Choroid plexus epithelial cell (primary cell): ENCODE measurements at regions not wholly inside any gene's neighbourhood (a gene's known extent, or its start where the extent isn't known, plus 50 kb on each side); places are given as distances from the start of the nearest gene placed in this dataset.

ENCODE experiments used
- DNase-seq: peaks from one replicate; pipeline ENCODE4 v3.0.0-alpha.2; 2010; ENCODE audit warnings: low read depth
- H3K4me3 ChIP-seq: 2 replicates; pipeline ENCODE4 v1.5.1; 2011; ENCODE audit warnings: low read depth, mild to moderate bottlenecking, control low read depth, low read length, moderate library complexity
- TF ChIP-seq, protein P1 (sequence below): conservative IDR thresholded peaks from 2 replicates; pipeline ENCODE4 v1.5.1; 2011; ENCODE audit warnings: low read depth, mild to moderate bottlenecking, control low read depth, inconsistent platforms, low read length, moderate library complexity

DNA sequence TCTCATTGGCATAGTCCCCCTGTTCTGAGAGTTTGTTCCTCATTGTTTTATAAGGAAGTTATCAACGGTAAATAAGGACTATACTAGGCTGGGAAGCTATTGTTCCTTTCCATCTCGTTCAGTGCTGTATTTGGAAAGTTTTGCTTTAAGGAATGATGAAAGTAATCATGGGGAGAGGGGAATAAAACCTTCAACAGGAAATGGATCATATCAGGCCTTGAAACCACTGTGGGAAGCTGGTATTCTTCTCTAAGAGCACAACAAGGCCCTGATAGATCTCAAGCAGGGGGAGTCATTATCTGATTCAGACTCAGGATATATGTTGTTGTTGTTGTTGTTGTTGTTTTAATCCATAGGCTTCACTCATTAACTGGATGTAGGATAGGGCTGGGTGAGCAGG, 474.5 kb downstream of the ENC1 start:
- TF ChIP-seq, protein P1, sequence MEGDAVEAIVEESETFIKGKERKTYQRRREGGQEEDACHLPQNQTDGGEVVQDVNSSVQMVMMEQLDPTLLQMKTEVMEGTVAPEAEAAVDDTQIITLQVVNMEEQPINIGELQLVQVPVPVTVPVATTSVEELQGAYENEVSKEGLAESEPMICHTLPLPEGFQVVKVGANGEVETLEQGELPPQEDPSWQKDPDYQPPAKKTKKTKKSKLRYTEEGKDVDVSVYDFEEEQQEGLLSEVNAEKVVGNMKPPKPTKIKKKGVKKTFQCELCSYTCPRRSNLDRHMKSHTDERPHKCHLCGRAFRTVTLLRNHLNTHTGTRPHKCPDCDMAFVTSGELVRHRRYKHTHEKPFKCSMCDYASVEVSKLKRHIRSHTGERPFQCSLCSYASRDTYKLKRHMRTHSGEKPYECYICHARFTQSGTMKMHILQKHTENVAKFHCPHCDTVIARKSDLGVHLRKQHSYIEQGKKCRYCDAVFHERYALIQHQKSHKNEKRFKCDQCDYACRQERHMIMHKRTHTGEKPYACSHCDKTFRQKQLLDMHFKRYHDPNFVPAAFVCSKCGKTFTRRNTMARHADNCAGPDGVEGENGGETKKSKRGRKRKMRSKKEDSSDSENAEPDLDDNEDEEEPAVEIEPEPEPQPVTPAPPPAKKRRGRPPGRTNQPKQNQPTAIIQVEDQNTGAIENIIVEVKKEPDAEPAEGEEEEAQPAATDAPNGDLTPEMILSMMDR, result no peak
- peak; percentile 43 for DNase-seq
- no peak overlapping the region for H3K4me3 ChIP-seq

DNA sequence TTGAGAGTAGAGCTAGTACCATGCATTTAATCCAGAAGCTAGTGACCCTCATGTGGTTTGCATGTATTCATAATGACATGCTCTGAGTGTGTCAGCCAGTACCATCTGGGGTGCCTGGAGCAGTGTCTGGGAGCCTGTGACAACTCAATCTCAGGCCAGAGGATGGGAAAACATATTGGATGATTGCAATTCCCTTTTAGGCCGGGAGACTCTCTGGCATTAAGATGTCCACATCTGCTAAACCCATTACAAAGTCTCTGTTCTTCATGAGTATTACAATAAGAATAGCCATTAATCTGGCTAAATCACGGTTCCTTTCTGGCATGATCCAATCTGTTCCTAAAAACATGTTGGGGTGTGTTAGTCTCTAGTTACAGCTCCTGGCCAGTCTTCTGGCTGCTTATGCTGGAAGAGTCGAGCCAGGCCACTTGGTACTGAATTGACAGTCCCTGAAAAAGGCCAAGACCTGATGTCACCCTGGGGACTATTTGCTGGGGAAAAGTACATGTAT, 475.7 kb downstream of the ENC1 start:
- DNase-seq, result no peak
- TF ChIP-seq, protein P1, result no peak
- no peak overlapping the region for H3K4me3 ChIP-seq

DNA sequence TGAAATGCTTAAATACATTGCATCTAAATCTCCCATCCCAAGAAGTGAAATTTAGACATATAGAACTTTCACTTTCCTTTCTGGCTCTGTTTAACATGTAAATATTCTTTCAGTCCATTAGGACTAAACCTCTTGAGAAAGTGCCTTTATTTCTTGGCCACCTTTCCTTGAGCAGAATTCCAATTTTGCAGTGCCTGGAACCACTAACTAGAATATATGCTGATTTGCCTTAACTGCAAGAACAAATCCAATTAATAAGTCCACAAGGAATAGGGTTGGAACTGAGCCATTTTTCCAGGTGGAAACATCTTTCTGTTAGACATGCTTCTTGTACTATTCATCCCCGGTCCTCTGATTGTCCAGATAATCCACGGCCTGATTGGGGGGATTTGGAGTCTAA, 478.0 kb downstream of the ENC1 start:
- no peak overlapping the region for H3K4me3 ChIP-seq
- DNase-seq, result no peak
- TF ChIP-seq, protein P1, result no peak

DNA sequence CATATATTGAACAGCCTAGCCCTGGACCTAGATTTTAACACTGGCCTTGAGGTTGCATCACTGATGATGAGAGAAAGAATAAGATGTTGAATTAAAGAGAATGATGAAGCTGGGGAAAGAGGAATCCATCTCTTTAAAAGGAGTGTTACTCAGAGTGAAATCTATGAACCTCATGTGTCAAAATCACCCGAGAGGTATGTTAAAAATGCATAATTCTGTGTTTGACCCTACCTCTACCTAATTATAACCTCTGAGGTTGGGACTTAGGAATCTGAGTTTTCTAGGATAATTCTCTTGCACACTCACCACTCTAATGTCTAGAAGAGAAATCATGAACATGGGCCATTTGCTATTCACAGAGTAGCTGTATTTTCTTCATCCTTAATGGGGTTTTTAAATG, 479.4 kb downstream of the ENC1 start:
- TF ChIP-seq, protein P1, result no peak
- no peak overlapping the region for H3K4me3 ChIP-seq
- DNase-seq, result no peak

DNA sequence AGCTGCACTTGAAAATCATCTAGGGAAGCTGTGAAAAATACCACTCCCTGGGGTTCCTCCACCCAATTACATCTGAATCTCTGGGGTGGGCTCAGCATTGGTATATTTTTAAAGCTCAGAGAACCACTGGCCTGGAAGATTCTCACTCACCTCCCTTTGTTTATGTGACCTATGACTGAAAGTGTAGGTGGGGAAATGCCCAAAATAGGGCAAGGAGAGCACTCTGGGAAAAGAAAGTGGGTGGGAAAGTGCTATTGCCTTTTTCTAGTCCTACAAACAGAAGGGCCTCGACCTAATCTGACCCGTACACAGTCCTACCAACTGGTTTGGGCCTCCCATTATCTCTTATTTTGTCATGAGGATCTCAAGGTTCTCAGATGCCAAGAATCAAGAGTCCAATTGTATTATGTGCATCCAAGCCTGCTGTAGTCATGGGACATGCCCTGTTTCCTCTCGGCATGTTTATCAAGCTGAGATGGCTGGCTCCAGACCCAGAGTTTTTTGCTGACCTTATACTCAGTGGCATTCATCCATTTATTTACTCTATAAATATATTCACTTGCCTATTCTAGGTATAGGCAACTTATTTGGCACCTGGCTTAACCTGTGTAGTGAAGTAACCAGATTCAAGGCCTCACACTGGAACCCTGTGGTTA, 483.7 kb downstream of the ENC1 start:
- TF ChIP-seq, protein P1, result no peak
- DNase-seq, result no peak

DNA sequence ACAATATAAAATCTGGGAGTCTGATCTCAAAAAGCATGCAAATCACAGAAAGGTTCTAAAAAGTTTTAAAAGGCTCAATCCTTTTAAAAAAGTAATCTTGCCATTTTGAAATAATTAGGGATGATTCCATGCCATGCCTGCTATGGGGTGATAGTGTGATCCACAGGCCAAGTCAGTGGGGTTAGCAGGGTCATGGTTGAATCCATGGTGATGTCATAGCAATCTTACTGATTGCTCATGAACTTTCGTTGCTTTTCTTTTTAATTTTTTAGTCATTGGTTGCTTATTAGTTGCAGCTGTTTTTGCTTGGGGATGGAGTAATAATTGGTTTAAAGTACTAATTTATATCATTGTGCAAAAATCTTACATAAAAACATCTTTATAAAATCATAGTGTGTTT, 485.0 kb downstream of the ENC1 start:
- H3K4me3 ChIP-seq, result no peak overlapping the region
- TF ChIP-seq, protein P1, result no peak
- no peak for DNase-seq

More for the DNA sequence above, 483.7 kb downstream of the ENC1 start:
- no peak overlapping the region for H3K4me3 ChIP-seq

DNA sequence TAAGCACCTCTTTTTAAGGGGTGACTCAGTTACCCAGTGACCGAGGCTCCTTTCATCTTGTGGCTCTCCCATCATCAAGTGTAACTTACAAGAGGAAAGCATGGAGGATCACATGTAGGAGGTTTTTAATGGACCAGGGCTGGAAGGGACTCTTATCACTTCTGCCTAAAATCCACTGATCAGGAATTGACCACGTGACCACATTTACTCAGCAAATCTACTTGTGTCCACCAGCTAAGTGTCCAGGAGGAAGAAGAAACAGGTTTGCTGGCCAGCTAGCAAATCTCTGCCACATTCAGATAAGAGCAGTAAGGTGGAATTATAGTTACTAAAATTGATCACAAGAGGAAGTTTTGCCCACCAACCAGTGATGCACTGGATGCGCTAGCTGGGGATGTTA, 486.0 kb downstream of the ENC1 start:
- TF ChIP-seq, protein P1, result no peak
- DNase-seq, result no peak
- no peak overlapping the region for H3K4me3 ChIP-seq
